ENCODE measurements at regions not wholly inside any gene's neighbourhood (a gene's known extent, or its start where the extent isn't known, plus 50 kb on each side); places are given as distances from the start of the nearest gene placed in this dataset.
"Not testable (repeated sequence)": the region's sequence is repeated elsewhere in the genome, so short reads cannot be mapped to it uniquely, and the experiment has no call there.

GRCh38 chr10:33698033-33698432 lies 363.6 kb upstream of the NRP1 start:
- H3K36me3 ChIP-seq (ENCODE audit: insufficient read depth, low read length), result no peaks in the 10 kb centered on the region
- TF ChIP-seq CTCF (IDR thresholded peaks at IDR 0.05; ENCODE audit: extremely low read depth, low read depth, low read length), result no peak

GRCh38 chr10:33697016-33697415 lies 362.5 kb upstream of the NRP1 start:
- no peaks in the 10 kb centered on the region for H3K9me3 ChIP-seq (ENCODE audit: low read depth, low read length)
- H3K79me2 ChIP-seq (ENCODE audit: insufficient read depth, low read length), result no peaks in the 10 kb centered on the region
- no peak overlapping the region for H3K4me2 ChIP-seq (ENCODE audit: insufficient read depth, low read length)
- no peak overlapping the region for H3K4me3 ChIP-seq (ENCODE audit: insufficient read depth, low read length)
- H2AFZ ChIP-seq (ENCODE audit: low read length), result no peak overlapping the region
- no peaks in the 10 kb centered on the region for H3K36me3 ChIP-seq (ENCODE audit: insufficient read depth, low read length)
- no peaks in the 10 kb centered on the region for H3K4me1 ChIP-seq (ENCODE audit: insufficient read depth, low read length)
- no peak overlapping the region for H3K27ac ChIP-seq (ENCODE audit: low read depth, low read length)
- DNase-seq (ENCODE audit: insufficient read length, low spot score, missing footprints), result no peak
- H4K20me1 ChIP-seq (ENCODE audit: insufficient read depth, low read length), result no peaks in the 10 kb centered on the region
- TF ChIP-seq CTCF (IDR thresholded peaks at IDR 0.05; ENCODE audit: extremely low read depth, low read depth, low read length), result no peak
- no peaks in the 10 kb centered on the region for H3K27me3 ChIP-seq (ENCODE audit: insufficient read depth, low read length)

More at GRCh38 chr10:33698033-33698432, 363.6 kb upstream of the NRP1 start:
- no peaks in the 10 kb centered on the region for H3K27me3 ChIP-seq (ENCODE audit: insufficient read depth, low read length)
- no peaks in the 10 kb centered on the region for H3K79me2 ChIP-seq (ENCODE audit: insufficient read depth, low read length)
- H2AFZ ChIP-seq (ENCODE audit: low read length), result no peak overlapping the region
- no peaks in the 10 kb centered on the region for H4K20me1 ChIP-seq (ENCODE audit: insufficient read depth, low read length)
- no peak overlapping the region for H3K4me2 ChIP-seq (ENCODE audit: insufficient read depth, low read length)
- H3K9me3 ChIP-seq (ENCODE audit: low read depth, low read length), result no peaks in the 10 kb centered on the region
- no peak for DNase-seq (ENCODE audit: insufficient read length, low spot score, missing footprints)
- no peak overlapping the region for H3K27ac ChIP-seq (ENCODE audit: low read depth, low read length)
- H3K4me3 ChIP-seq (ENCODE audit: insufficient read depth, low read length), result no peak overlapping the region
- H3K4me1 ChIP-seq (ENCODE audit: insufficient read depth, low read length), result no peaks in the 10 kb centered on the region

GRCh38 chr10:33695536-33695935 lies 361.1 kb upstream of the NRP1 start:
- Histone ChIP-seq H4K20me1 (ENCODE audit: insufficient read depth, low read length) (no peaks in the 10 kb centered on the region), H3K9me3 (ENCODE audit: low read depth, low read length) (peaks cover 1% of the 10 kb centered on the region), H3K27ac (ENCODE audit: low read depth, low read length) (no peak overlapping the region), H3K79me2 (ENCODE audit: insufficient read depth, low read length) (no peaks in the 10 kb centered on the region), H3K36me3 (ENCODE audit: insufficient read depth, low read length) (no peaks in the 10 kb centered on the region), H2AFZ (ENCODE audit: low read length) (no peak overlapping the region), H3K4me3 (ENCODE audit: insufficient read depth, low read length) (no peak overlapping the region), H3K4me1 (ENCODE audit: insufficient read depth, low read length) (no peaks in the 10 kb centered on the region), H3K27me3 (ENCODE audit: insufficient read depth, low read length) (no peaks in the 10 kb centered on the region), H3K4me2 (ENCODE audit: insufficient read depth, low read length) (no peak overlapping the region)
- no peak for DNase-seq (ENCODE audit: insufficient read length, low spot score, missing footprints)
- no peak for TF ChIP-seq CTCF (IDR thresholded peaks at IDR 0.05; ENCODE audit: extremely low read depth, low read depth, low read length)

- H3K9me3 ChIP-seq (ENCODE audit: low read depth, low read length); H3K4me3 ChIP-seq (ENCODE audit: insufficient read depth, low read length); H3K79me2 ChIP-seq (ENCODE audit: insufficient read depth, low read length); H3K27ac ChIP-seq (ENCODE audit: low read depth, low read length); H4K20me1 ChIP-seq (ENCODE audit: insufficient read depth, low read length); H3K4me1 ChIP-seq (ENCODE audit: insufficient read depth, low read length); H3K27me3 ChIP-seq (ENCODE audit: insufficient read depth, low read length); DNase-seq (ENCODE audit: insufficient read length, low spot score, missing footprints); H2AFZ ChIP-seq (ENCODE audit: low read length); H3K4me2 ChIP-seq (ENCODE audit: insufficient read depth, low read length); H3K36me3 ChIP-seq (ENCODE audit: insufficient read depth, low read length): not testable (repeated sequence)
These were observed 356.1 kb upstream of the NRP1 start for GRCh38 chr10:33690536-33690935.

All from osteoblast (primary cell).